Ascending aorta (tissue), 2 donors: ENCODE measurements at regions not wholly inside any gene's neighbourhood (a gene's known extent, or its start where the extent isn't known, plus 50 kb on each side); places are given as distances from the start of the nearest gene placed in this dataset.
A peak's percentile ranks its signal among the peaks of the same experiment; 100 is the strongest.

Experiments used
- DNase-seq, 2 donors: peaks; one replicate each; pipeline ENCODE4 v3.0.0-alpha.2; 2019; ENCODE audit warnings: low spot score in 2 of 2
- H3K27ac ChIP-seq, 2 donors: fragments of 200-600 bp; sonication (generic); one replicate each; pipeline ENCODE4 v1.5.1; 2016 to 2017; ENCODE audit warnings: mild to moderate bottlenecking in 1 of 2
- H3K27me3 ChIP-seq: fragments of 200-600 bp; sonication (generic); one replicate; pipeline ENCODE4 v1.5.1; 2017
- H3K36me3 ChIP-seq, 2 donors: fragments of 200-600 bp; sonication (generic); one replicate each; pipeline ENCODE4 v1.5.1; 2016
- H3K4me1 ChIP-seq, 2 donors: fragments of 200-600 bp; sonication (generic); one replicate each; pipeline ENCODE4 v1.5.1; 2016 to 2017; ENCODE audit warnings: mild to moderate bottlenecking in 1 of 2
- H3K4me3 ChIP-seq, 2 donors: fragments of 200-600 bp; sonication (generic); one replicate each; pipeline ENCODE4 v1.5.1; 2016 to 2017; ENCODE audit warnings: mild to moderate bottlenecking in 1 of 2
- H3K9me3 ChIP-seq, 2 donors: fragments of 200-600 bp; sonication (generic); one replicate each; pipeline ENCODE4 v1.5.1; 2016
- CTCF ChIP-seq, 3 experiments: fragments of 200-600 bp in 2 of 3; fragments of 450-650 bp in 1 of 3; sonication (generic) in 2 of 3; IDR thresholded peaks; one replicate each; pipeline ENCODE4 v1.5.1; 2016 to 2019; ENCODE audit warnings: antibody characterized with exemption in 3 of 3, mild to moderate bottlenecking in 1 of 3, moderate library complexity in 1 of 3
- intact Hi-C: fragments of 100-400 bp; cut with DNase I; formaldehyde crosslinking; loops from one replicate; pipeline ENCODE4 v1.15.1; 2023

GRCh38 chr18:70422391-70422965 is 133.6 kb downstream of the SOCS6 start:
- intact Hi-C loops = loop anchor here (2.0 to 10.0 kb wide), 4 partner anchors 85 to 1708 kb away; partner anchors contain the start of genes SOCS6 and TMX3
- Histone ChIP-seq H3K9me3 (no peaks in the 10 kb centered on the region), H3K27ac (peak overlapping the region; percentile 19 to 20)

GRCh38 chr18:70421471-70422390 is 132.9 kb downstream of the SOCS6 start:
- intact Hi-C loops = loop anchor here (2.0 to 10.0 kb wide), 4 partner anchors 84 to 1707 kb away; partner anchors contain the start of genes SOCS6 and TMX3
- H3K4me3 ChIP-seq = no peak overlapping the region
- H3K27ac ChIP-seq = peak overlapping the region; percentile 36 to 37
- H3K36me3 ChIP-seq = no peaks in the 10 kb centered on the region
- no peaks in the 10 kb centered on the region for H3K27me3 ChIP-seq
- DNase-seq = peak; percentile 66 to 92
- no peak for TF ChIP-seq CTCF (IDR thresholded peaks at IDR 0.05)
- no peaks in the 10 kb centered on the region for H3K9me3 ChIP-seq
- peaks cover 3 to 14% of the 10 kb centered on the region in 2 donors for H3K4me1 ChIP-seq

More at GRCh38 chr18:70422391-70422965, 133.6 kb downstream of the SOCS6 start:
- DNase-seq = no peak
- Histone ChIP-seq H3K27me3 (no peaks in the 10 kb centered on the region), H3K4me3 (no peak overlapping the region), H3K36me3 (no peaks in the 10 kb centered on the region), H3K4me1 (peaks cover 3 to 14% of the 10 kb centered on the region in 2 donors)
- TF ChIP-seq CTCF (IDR thresholded peaks at IDR 0.05) = no peak

DNA sequence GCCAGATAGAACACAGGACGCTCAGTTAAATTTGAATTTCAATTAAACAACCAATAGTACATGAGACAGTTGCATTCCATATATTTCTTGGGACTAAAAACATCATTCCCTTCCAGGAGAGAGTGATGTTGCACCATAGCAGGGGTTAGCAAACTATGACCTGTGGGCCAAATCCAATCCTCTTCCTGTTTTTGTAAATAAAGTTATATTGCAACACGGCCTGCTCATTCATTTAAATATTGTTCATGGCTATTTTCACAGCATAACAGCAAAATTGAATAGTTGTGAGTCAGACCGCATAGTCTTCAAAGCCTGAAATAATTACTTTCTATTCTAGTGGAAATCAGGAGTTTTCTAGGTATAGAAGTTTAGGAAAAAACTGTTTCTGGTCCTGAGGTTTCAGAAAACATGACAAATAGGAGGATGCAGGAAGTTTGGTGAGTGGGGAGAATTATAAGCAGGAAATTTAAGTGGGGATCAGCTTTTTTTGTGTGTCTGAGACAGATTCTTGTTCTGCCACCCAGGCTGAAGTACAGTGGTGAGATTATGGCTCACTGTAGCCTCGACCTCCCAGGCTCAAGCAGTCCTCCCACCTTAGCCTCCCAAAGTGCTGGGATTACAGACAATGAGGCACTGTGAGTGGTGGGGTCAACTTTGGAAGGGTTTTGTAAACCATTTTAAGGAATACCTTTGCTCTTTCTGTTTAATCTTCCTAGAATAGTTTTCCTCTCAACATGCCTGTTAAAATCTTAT is 131.5 kb downstream of the SOCS6 start:
- intact Hi-C loops = loop anchor here (5.0 to 10.0 kb wide), 3 partner anchors 83 to 1706 kb away; partner anchors contain the start of gene TMX3
- Histone ChIP-seq H3K4me3 (no peak overlapping the region), H3K4me1 (peaks cover 3 to 14% of the 10 kb centered on the region in 2 donors), H3K36me3 (no peaks in the 10 kb centered on the region), H3K9me3 (no peaks in the 10 kb centered on the region), H3K27ac (no peak overlapping the region), H3K27me3 (no peaks in the 10 kb centered on the region)
- no peak for TF ChIP-seq CTCF (IDR thresholded peaks at IDR 0.05)
- DNase-seq = no peak

DNA sequence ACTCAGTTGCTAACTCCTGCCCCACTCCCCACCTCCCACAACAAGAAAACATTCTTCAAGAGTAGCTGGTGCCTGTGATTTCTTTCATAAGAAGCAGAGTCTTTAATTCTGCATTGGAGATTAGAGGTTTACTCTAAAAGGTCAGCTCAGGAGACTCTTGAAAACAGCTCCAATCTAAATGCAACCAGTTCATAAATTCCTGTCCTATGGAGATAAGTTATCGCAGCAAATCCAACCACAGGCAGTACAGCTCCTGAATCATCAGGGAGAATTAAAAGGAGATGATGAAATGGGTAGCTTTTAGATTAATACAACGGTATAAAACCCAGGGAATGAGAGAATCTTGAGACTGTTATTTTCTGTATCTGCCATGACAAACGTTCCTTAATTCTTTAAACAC is 130.7 kb downstream of the SOCS6 start:
- H3K4me1 ChIP-seq = peaks cover 3 to 14% of the 10 kb centered on the region in 2 donors
- H3K9me3 ChIP-seq = no peaks in the 10 kb centered on the region
- no peak overlapping the region for H3K27ac ChIP-seq
- H3K36me3 ChIP-seq = no peaks in the 10 kb centered on the region
- intact Hi-C loops = no loop called here
- DNase-seq = no peak
- no peak for TF ChIP-seq CTCF (IDR thresholded peaks at IDR 0.05)
- H3K27me3 ChIP-seq = no peaks in the 10 kb centered on the region
- no peak overlapping the region for H3K4me3 ChIP-seq

- Histone ChIP-seq H3K4me1 (peaks cover 3 to 14% of the 10 kb centered on the region in 2 donors), H3K27ac (no peak overlapping the region), H3K4me3 (no peak overlapping the region), H3K36me3 (no peaks in the 10 kb centered on the region), H3K27me3 (no peaks in the 10 kb centered on the region), H3K9me3 (no peaks in the 10 kb centered on the region)
- TF ChIP-seq CTCF (IDR thresholded peaks at IDR 0.05) = no peak
- intact Hi-C loops = no loop called here
- no peak for DNase-seq
These were observed 129.9 kb downstream of the SOCS6 start for GRCh38 chr18:70418546-70419311.
